Transverse colon (tissue), 4 donors: ENCODE measurements at regions not wholly inside any gene's neighbourhood (a gene's known extent, or its start where the extent isn't known, plus 50 kb on each side); places are given as distances from the start of the nearest gene placed in this dataset.

Experiments used
- DNase-seq: peaks from one replicate; pipeline ENCODE4 v3.0.0-alpha.2; 2019
- H3K27ac ChIP-seq, 4 donors: fragments of 200-600 bp; sonication (generic); 2 replicates each; pipeline ENCODE4 v1.5.1; 2016 to 2018; ENCODE audit warnings: inconsistent platforms in 4 of 4
- H3K27me3 ChIP-seq: fragments of 200-600 bp; sonication (generic); 2 replicates; pipeline ENCODE4 v1.5.1; 2017; ENCODE audit warnings: inconsistent platforms
- H3K36me3 ChIP-seq, 4 donors: fragments of 200-600 bp; sonication (generic); 2 replicates each; pipeline ENCODE4 v1.5.1; 2017 to 2019; ENCODE audit warnings: inconsistent platforms in 4 of 4
- H3K4me1 ChIP-seq, 4 donors: fragments of 200-600 bp; sonication (generic); 2 replicates each; pipeline ENCODE4 v1.5.1; 2017 to 2020; ENCODE audit warnings: inconsistent platforms in 4 of 4
- H3K4me3 ChIP-seq, 4 donors: fragments of 200-600 bp; sonication (generic); 1 replicate in 1 of 4; 2 replicates in 3 of 4; pipeline versions ENCODE4 v1.5.1 to v1.6.1; 2017 to 2019; ENCODE audit warnings: inconsistent platforms in 4 of 4
- H3K9me3 ChIP-seq, 2 donors: fragments of 200-600 bp; sonication (generic); 2 replicates each; pipeline ENCODE4 v1.5.1; 2017 to 2019; ENCODE audit warnings: inconsistent platforms in 2 of 2
- CTCF ChIP-seq, 5 experiments: fragments of 200-600 bp in 3 of 5; fragments of 450-650 bp in 2 of 5; sonication (generic) in 3 of 5; IDR thresholded peaks; 1 replicate in 2 of 5; 2 replicates in 3 of 5; pipeline ENCODE4 v1.5.1; 2016 to 2017; ENCODE audit warnings: antibody characterized with exemption in 5 of 5, inconsistent platforms in 3 of 5, mild to moderate bottlenecking in 2 of 5, moderate library complexity in 1 of 5
- EP300 ChIP-seq: sonication (generic); formaldehyde crosslinking; IDR thresholded peaks from one replicate; pipeline ENCODE4 v1.6.1; 2017; ENCODE audit warnings: antibody characterized with exemption, low read depth
- POLR2A ChIP-seq: fragments of 450-650 bp; IDR thresholded peaks from one replicate; pipeline ENCODE4 v1.6.1; 2016; ENCODE audit warnings: antibody characterized with exemption, mild to moderate bottlenecking, moderate library complexity
- POLR2AphosphoS5 ChIP-seq, 3 donors: sonication (generic); formaldehyde crosslinking; IDR thresholded peaks; one replicate each; pipeline ENCODE4 v1.6.1; 2016; ENCODE audit warnings: antibody characterized with exemption in 3 of 3
- WGBS, 2 donors: methylation state at CpG; one replicate each; pipeline ENCODE4 v1.1.5; 2018; ENCODE audit warnings: low coverage in 1 of 2; 5-methylcytosine and 5-hydroxymethylcytosine counted together
- in situ Hi-C, 4 donors: fragments of 200-750 bp; cut with MboI; loops; one replicate each; pipeline versions ENCODE4 v1.15.0 to v1.15.1; 2017; ENCODE audit warnings: low sequenced_read_pairs in 3 of 4, low pct_ligation_motif_present in 1 of 4, low pct_unique_long_range_greater_than_20kb in 1 of 4
- intact Hi-C: fragments of 100-400 bp; cut with DNase I; formaldehyde crosslinking; loops from one replicate; pipeline ENCODE4 v1.15.1; 2023; ENCODE audit warnings: low total_unique reads

- no peak overlapping the region for H3K4me3 ChIP-seq
- no peaks in the 10 kb centered on the region for H3K27me3 ChIP-seq
- H3K27ac ChIP-seq, result no peak overlapping the region
- no peaks in the 10 kb centered on the region for H3K4me1 ChIP-seq
- H3K36me3 ChIP-seq, result no peaks in the 10 kb centered on the region
- WGBS, 2 donors, result 97 to 100% methylated on average over 2 of the region's 2 CpGs
- DNase-seq, result no peak
- intact Hi-C loops (no loop called here), in situ Hi-C loops (no loop called here)
- no peak for TF ChIP-seq CTCF (IDR thresholded peaks at IDR 0.05)
- TF ChIP-seq EP300, result no peak
- TF ChIP-seq POLR2AphosphoS5 (IDR thresholded peaks at IDR 0.05), result no peak
- no peak for TF ChIP-seq POLR2A
- no peaks in the 10 kb centered on the region for H3K9me3 ChIP-seq
These were observed 709.0 kb upstream of the FAM98A start for GRCh38 chr2:34308140-34308539.

GRCh38 chr2:34307636-34308035, 708.5 kb upstream of the FAM98A start:
- Histone ChIP-seq H3K4me1 (no peaks in the 10 kb centered on the region), H3K36me3 (no peaks in the 10 kb centered on the region), H3K27ac (no peak overlapping the region), H3K9me3 (no peaks in the 10 kb centered on the region), H3K27me3 (no peaks in the 10 kb centered on the region), H3K4me3 (no peak overlapping the region)
- in situ Hi-C loops, result no loop called here
- TF ChIP-seq CTCF (IDR thresholded peaks at IDR 0.05) (no peak), POLR2A (no peak), EP300 (no peak), POLR2AphosphoS5 (IDR thresholded peaks at IDR 0.05) (no peak)
- intact Hi-C loops, result no loop called here
- 73 to 77% methylated on average over 3 to 4 of the region's 4 CpGs for WGBS, 2 donors
- DNase-seq, result no peak

- intact Hi-C loops (no loop called here), in situ Hi-C loops (no loop called here)
- Histone ChIP-seq H3K27ac (no peak overlapping the region), H3K9me3 (no peaks in the 10 kb centered on the region), H3K36me3 (no peaks in the 10 kb centered on the region), H3K4me3 (no peak overlapping the region), H3K4me1 (no peaks in the 10 kb centered on the region), H3K27me3 (no peaks in the 10 kb centered on the region)
- TF ChIP-seq CTCF (IDR thresholded peaks at IDR 0.05) (no peak), POLR2A (no peak), EP300 (no peak), POLR2AphosphoS5 (IDR thresholded peaks at IDR 0.05) (no peak)
- DNase-seq, result no peak
These were observed 707.6 kb upstream of the FAM98A start for GRCh38 chr2:34306745-34307144.

GRCh38 chr2:34305587-34305986, 706.5 kb upstream of the FAM98A start:
- intact Hi-C loops (no loop called here), in situ Hi-C loops (no loop called here)
- H3K4me1 ChIP-seq, result no peaks in the 10 kb centered on the region
- H3K9me3 ChIP-seq, result no peaks in the 10 kb centered on the region
- TF ChIP-seq CTCF (IDR thresholded peaks at IDR 0.05) (no peak), EP300 (no peak), POLR2A (no peak), POLR2AphosphoS5 (IDR thresholded peaks at IDR 0.05) (no peak)
- DNase-seq, result no peak
- H3K27ac ChIP-seq, result no peak overlapping the region
- H3K27me3 ChIP-seq, result no peaks in the 10 kb centered on the region
- no peak overlapping the region for H3K4me3 ChIP-seq
- no peaks in the 10 kb centered on the region for H3K36me3 ChIP-seq
- WGBS, 2 donors, result 49 to 57% methylated on average over 3 of the region's 3 CpGs
